Endothelial cell of umbilical vein (primary cell): ENCODE measurements at regions not wholly inside any gene's neighbourhood (a gene's known extent, or its start where the extent isn't known, plus 50 kb on each side); places are given as distances from the start of the nearest gene placed in this dataset.
"Not testable (repeated sequence)": the region's sequence is repeated elsewhere in the genome, so short reads cannot be mapped to it uniquely, and the experiment has no call there.

Experiments
- BruUV-seq: library from RNA; stranded (reverse); fragments of 400-500 nt; replicated peaks from 2 replicates; lab custom pipeline; 2021; lab: Mats Ljungman, UMichigan
- CTCF ChIA-PET: fragments of 300-600, 350-600 bp; sonication (Branson Sonifier 250); formaldehyde crosslinking; loops from one replicate; lab custom pipeline; 2021; ENCODE audit warnings: antibody characterized with exemption, inconsistent platforms; lab: Charles Lee
- POLR2A ChIA-PET: fragments of 300-600, 350-600 bp; sonication (Branson Sonifier 250); formaldehyde crosslinking; loops from one replicate; lab custom pipeline; 2021; ENCODE audit warnings: antibody characterized with exemption, inconsistent platforms; lab: Charles Lee
- DNase-seq: peaks from one replicate; pipeline ENCODE4 v3.0.0-alpha.2; 2011; ENCODE audit warnings: low read depth, low spot score
- FAIRE-seq: peaks from 2 replicates; lab custom pipeline; 2011; peaks lifted over from hg19 to GRCh38; lab: Jason Lieb, UNC
- H2AFZ ChIP-seq: 2 replicates; pipeline ENCODE4 v1.6.0; 2012; ENCODE audit warnings: low read depth, low read length, control low read depth, inconsistent platforms
- H3K27ac ChIP-seq: 2 replicates; pipeline ENCODE4 v1.5.1; 2011; ENCODE audit warnings: low read depth, mild to moderate bottlenecking, control low read depth, low read length, moderate library complexity; ENCODE audit not compliant: insufficient read depth
- H3K27me3 ChIP-seq, 2 experiments: 2 replicates each; pipeline versions ENCODE4 v1.6.0 to v1.6.1; 2011; ENCODE audit warnings: low read length in 2 of 2, mixed read lengths in 1 of 2; ENCODE audit not compliant: control insufficient read depth in 2 of 2, insufficient read depth in 2 of 2
- H3K36me3 ChIP-seq, 2 experiments: 2 replicates in 1 of 2; 3 replicates in 1 of 2; pipeline ENCODE4 v1.5.1; 2011; ENCODE audit warnings: low read length in 2 of 2, mild to moderate bottlenecking in 1 of 2, moderate library complexity in 1 of 2; ENCODE audit not compliant: control insufficient read depth in 2 of 2, insufficient read depth in 2 of 2; ENCODE audit errors: extremely low read depth in 1 of 2
- H3K4me1 ChIP-seq: 3 replicates; pipeline ENCODE4 v1.5.1; 2011; ENCODE audit warnings: mild to moderate bottlenecking, low read length; ENCODE audit not compliant: control insufficient read depth, insufficient read depth; ENCODE audit errors: extremely low read depth
- H3K4me2 ChIP-seq: 2 replicates; pipeline ENCODE4 v1.6.1; 2011; ENCODE audit warnings: low read length, control low read depth, mixed read lengths; ENCODE audit not compliant: insufficient read depth
- H3K4me3 ChIP-seq, 3 experiments: fragments of 200-600 bp in 1 of 3; sonication (generic), shearing (Covaris generic) in 1 of 3; replicated peaks in 1 of 3; 2 replicates each; pipeline ENCODE4 v1.5.1; 2011 to 2016; ENCODE audit warnings: control low read depth in 3 of 3, low read length in 3 of 3, mild to moderate bottlenecking in 2 of 3, inconsistent platforms in 1 of 3, low read depth in 1 of 3, moderate library complexity in 1 of 3; ENCODE audit not compliant: insufficient read depth in 1 of 3
- H3K79me2 ChIP-seq: 2 replicates; pipeline ENCODE4 v1.6.0; 2012; ENCODE audit warnings: low read length, inconsistent platforms; ENCODE audit not compliant: control insufficient read depth, insufficient read depth
- H3K9ac ChIP-seq: replicated peaks from 2 replicates; pipeline ENCODE3; 2011; ENCODE audit warnings: low read length, control low read depth; ENCODE audit not compliant: insufficient read depth; ENCODE audit errors: extremely low read depth
- H3K9me1 ChIP-seq: replicated peaks from 3 replicates; pipeline ENCODE4 v1.6.0; 2011; ENCODE audit warnings: mild to moderate bottlenecking, low read length; ENCODE audit not compliant: control insufficient read depth, insufficient read depth; ENCODE audit errors: extremely low read depth
- H3K9me3 ChIP-seq: replicated peaks from 2 replicates; pipeline ENCODE4 v1.5.1; 2012; ENCODE audit warnings: low read length, inconsistent platforms; ENCODE audit not compliant: control insufficient read depth, insufficient read depth
- H4K20me1 ChIP-seq: replicated peaks from 2 replicates; pipeline ENCODE3; 2011; ENCODE audit warnings: mild to moderate bottlenecking, low read length; ENCODE audit not compliant: control insufficient read depth, insufficient read depth; ENCODE audit errors: extremely low read depth
- JUN ChIP-seq: IDR thresholded peaks from 2 replicates; pipeline ENCODE4 v1.6.1; 2011; ENCODE audit warnings: borderline replicate concordance, low read depth; ENCODE audit not compliant: insufficient read length, insufficient read depth
- MYC ChIP-seq: IDR thresholded peaks from one replicate; pipeline ENCODE4 v1.6.1; 2011; ENCODE audit warnings: mild to moderate bottlenecking, low read depth, low read length
- POLR2AphosphoS5 ChIP-seq: IDR thresholded peaks from 2 replicates; pipeline ENCODE4 v1.6.1; 2012; ENCODE audit warnings: low read depth, mild to moderate bottlenecking, control low read depth, low read length, moderate library complexity; ENCODE audit not compliant: insufficient read depth
- dilution Hi-C: fragments of 300-500 bp; cut with MboI; formaldehyde crosslinking; loops from one replicate; pipeline ENCODE4 v1.15.0; 2019; ENCODE audit warnings: low sequenced_read_pairs; ENCODE audit not compliant: extremely low pct_ligation_motif_present
- intact Hi-C: fragments of 100-400 bp; cut with micrococcal nuclease; formaldehyde crosslinking; loops from one replicate; pipeline ENCODE4 v1.10.0; 2022
- TF ChIP-seq, protein P1 (sequence below): IDR thresholded peaks from 2 replicates; pipeline ENCODE4 v1.6.1; 2011; ENCODE audit not compliant: insufficient read depth, insufficient read length

DNA sequence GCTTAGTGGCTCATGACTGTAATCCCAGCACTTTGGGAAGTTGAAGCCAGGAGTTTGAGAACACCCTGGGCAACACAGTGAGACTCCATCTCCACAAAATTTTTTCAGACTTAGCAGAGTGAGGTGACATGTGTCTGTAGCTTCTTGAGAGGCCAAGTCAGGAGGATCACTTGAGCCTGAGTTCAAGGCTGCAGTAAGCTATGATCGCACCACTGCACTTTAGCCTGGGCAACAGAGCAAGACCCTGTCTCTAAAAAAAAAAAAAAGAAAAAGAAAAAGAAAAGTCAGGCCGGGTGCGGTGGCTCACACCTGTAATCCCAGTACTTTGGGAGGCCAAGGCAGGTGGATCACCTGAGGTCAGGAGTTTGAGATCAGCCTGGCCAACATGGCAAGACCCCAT lies 54.0 kb upstream of the URI1 start:
- POLR2A ChIA-PET, BruUV-seq, H3K4me2 ChIP-seq, H3K79me2 ChIP-seq, H3K9me3 ChIP-seq, H3K36me3 ChIP-seq, intact Hi-C loops, H2AFZ ChIP-seq, dilution Hi-C loops, H3K9me1 ChIP-seq, H3K27me3 ChIP-seq, DNase-seq, H3K4me1 ChIP-seq, H3K27ac ChIP-seq, H3K9ac ChIP-seq, H4K20me1 ChIP-seq, H3K4me3 ChIP-seq, FAIRE-seq: not testable (repeated sequence)
- CTCF ChIA-PET = interaction anchor here (2.4 kb wide), 1 partner anchor 128 kb away, joined by 13 read pairs; no protein-coding TSS in a partner anchor

DNA sequence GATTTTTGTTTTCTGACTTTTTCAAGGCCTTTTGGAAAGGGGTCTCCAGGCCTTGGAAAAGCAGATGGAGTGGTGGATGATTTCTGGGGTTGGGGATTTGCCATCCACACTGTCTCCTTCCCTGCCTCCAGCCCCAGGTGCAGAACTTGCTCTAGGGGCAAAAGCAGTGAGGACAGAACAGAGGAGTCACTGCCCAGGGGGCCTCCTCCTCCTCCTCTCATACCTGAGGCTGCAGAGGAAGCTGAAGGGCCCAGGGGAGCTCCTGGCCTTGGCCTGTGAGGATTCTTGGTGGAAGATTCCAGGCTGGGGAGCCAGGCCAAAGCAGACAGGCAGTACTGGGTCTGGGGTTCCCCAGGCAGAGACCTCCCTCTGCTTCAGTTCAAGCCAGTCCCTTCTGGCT lies 52.3 kb upstream of the URI1 start:
- no peak for FAIRE-seq
- Histone ChIP-seq H3K9ac (no peak overlapping the region), H4K20me1 (no peaks in the 10 kb centered on the region), H3K27me3 (no peaks in the 10 kb centered on the region), H3K9me3 (no peaks in the 10 kb centered on the region), H3K4me1 (peaks cover 4% of the 10 kb centered on the region), H3K27ac (no peak overlapping the region), H3K79me2 (no peaks in the 10 kb centered on the region), H3K4me2 (no peak overlapping the region), H3K36me3 (no peaks in the 10 kb centered on the region), H2AFZ (no peak overlapping the region), H3K4me3 (no peak overlapping the region), H3K9me1 (no peaks in the 10 kb centered on the region)
- TF ChIP-seq JUN (no peak), POLR2AphosphoS5 (no peak), MYC (no peak)
- TF ChIP-seq, protein P1, sequence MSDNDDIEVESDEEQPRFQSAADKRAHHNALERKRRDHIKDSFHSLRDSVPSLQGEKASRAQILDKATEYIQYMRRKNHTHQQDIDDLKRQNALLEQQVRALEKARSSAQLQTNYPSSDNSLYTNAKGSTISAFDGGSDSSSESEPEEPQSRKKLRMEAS = no peak
- no TSS peak for BruUV-seq
- ChIA-PET POLR2A (no interaction called here), CTCF (no interaction called here)
- dilution Hi-C loops (no loop called here), intact Hi-C loops (no loop called here)
- DNase-seq = no peak
